OCI-LY1 (cell line): ENCODE measurements at regions not wholly inside any gene's neighbourhood (a gene's known extent, or its start where the extent isn't known, plus 50 kb on each side); places are given as distances from the start of the nearest gene placed in this dataset.

ENCODE experiments used
- H2AFZ ChIP-seq: fragments of 200-600 bp; sonication (generic), shearing (Covaris generic); 2 replicates; pipeline ENCODE4 v1.6.0; 2014; ENCODE audit warnings: antibody characterized with exemption, mild to moderate bottlenecking, low read length
- H3F3A ChIP-seq: fragments of 200-600 bp; sonication (generic), shearing (Covaris generic); 2 replicates; pipeline ENCODE4 v1.6.0; 2014; ENCODE audit warnings: mild to moderate bottlenecking, antibody characterized with exemption, low read length, moderate library complexity; ENCODE audit not compliant: insufficient read depth
- H3K27ac ChIP-seq: fragments of 200-600 bp; sonication (generic); 2 replicates; pipeline ENCODE4 v1.5.1; 2014; ENCODE audit warnings: low read length, mixed run types, mild to moderate bottlenecking, low read depth; ENCODE audit not compliant: poor library complexity, severe bottlenecking
- H3K27me3 ChIP-seq: fragments of 200-600 bp; sonication (generic); 2 replicates; pipeline ENCODE4 v1.6.0; 2014; ENCODE audit warnings: antibody characterized with exemption, mild to moderate bottlenecking, low read length, moderate library complexity; ENCODE audit not compliant: insufficient read depth
- H3K36me3 ChIP-seq: fragments of 200-600 bp; sonication (generic); 2 replicates; pipeline ENCODE4 v1.6.1; 2014; ENCODE audit warnings: mild to moderate bottlenecking, antibody characterized with exemption, low read length, moderate library complexity, mixed read lengths; ENCODE audit not compliant: insufficient read depth
- H3K4me1 ChIP-seq: fragments of 200-600 bp; sonication (generic); 2 replicates; pipeline ENCODE4 v1.5.1; 2014; ENCODE audit warnings: mild to moderate bottlenecking, low read length, moderate library complexity; ENCODE audit not compliant: insufficient read depth, severe bottlenecking
- H3K4me2 ChIP-seq: fragments of 200-600 bp; sonication (generic), shearing (Covaris generic); 2 replicates; pipeline ENCODE4 v1.6.1; 2014; ENCODE audit warnings: low read length
- H3K4me3 ChIP-seq: fragments of 200-600 bp; sonication (generic); 2 replicates; pipeline ENCODE4 v1.5.1; 2014; ENCODE audit warnings: low read length, low read depth, mild to moderate bottlenecking, mixed read lengths; ENCODE audit not compliant: poor library complexity, severe bottlenecking
- H3K79me2 ChIP-seq: fragments of 200-600 bp; shearing (Covaris generic); 2 replicates; pipeline ENCODE4 v1.6.1; 2016; ENCODE audit warnings: mixed run types, low read length, mixed read lengths; ENCODE audit not compliant: insufficient read depth
- H3K9ac ChIP-seq: fragments of 200-600 bp; sonication (generic), shearing (Covaris generic); 2 replicates; pipeline ENCODE4 v1.6.1; 2014; ENCODE audit warnings: mild to moderate bottlenecking, low read length, mixed read lengths
- H3K9me2 ChIP-seq: fragments of 200-600 bp; sonication (generic), shearing (Covaris generic); 2 replicates; pipeline ENCODE4 v1.6.1; 2014; ENCODE audit warnings: low read depth, mild to moderate bottlenecking, low read length, mixed read lengths
- H3K9me3 ChIP-seq: fragments of 200-600 bp; shearing (Covaris generic); 2 replicates; pipeline ENCODE4 v1.6.1; 2014; ENCODE audit warnings: low read length, mixed read lengths
- H4K20me1 ChIP-seq: fragments of 200-600 bp; sonication (generic), shearing (Covaris generic); 2 replicates; pipeline ENCODE4 v1.6.0; 2016; ENCODE audit warnings: mild to moderate bottlenecking, low read length; ENCODE audit not compliant: insufficient read depth
- CTCF ChIP-seq: fragments of 200-600 bp; sonication (generic), shearing (Covaris generic); IDR thresholded peaks from 2 replicates; pipeline ENCODE4 v1.5.1; 2017; ENCODE audit warnings: mild to moderate bottlenecking, antibody characterized with exemption, low read length, moderate library complexity, mixed read lengths
- EZH2 ChIP-seq: fragments of 200-600 bp; sonication (generic), shearing (Covaris generic); IDR thresholded peaks from 2 replicates; pipeline ENCODE4 v1.8.0; 2017; ENCODE audit warnings: borderline replicate concordance, mixed run types, mild to moderate bottlenecking, antibody characterized with exemption, low read length, moderate library complexity, mixed read lengths

- Histone ChIP-seq H3K4me1 (peaks cover 4% of the 10 kb centered on the region), H3K79me2 (no peaks in the 10 kb centered on the region), H3K9me2 (no peaks in the 10 kb centered on the region)
Measured at GRCh38 chr5:54739371-54739770, 221.8 kb downstream of the SNX18 start.

GRCh38 chr5:54738973-54739367 is 221.4 kb downstream of the SNX18 start:
- Histone ChIP-seq H3K9me2 (no peaks in the 10 kb centered on the region), H3K4me1 (peaks cover under 1% of the 10 kb centered on the region), H3F3A (no peaks in the 10 kb centered on the region), H2AFZ (no peak overlapping the region), H3K9me3 (no peaks in the 10 kb centered on the region), H3K4me3 (no peak overlapping the region), H4K20me1 (no peaks in the 10 kb centered on the region), H3K27ac (no peak overlapping the region), H3K4me2 (no peak overlapping the region), H3K27me3 (no peaks in the 10 kb centered on the region), H3K79me2 (no peaks in the 10 kb centered on the region), H3K36me3 (no peaks in the 10 kb centered on the region), H3K9ac (no peak overlapping the region)
- TF ChIP-seq EZH2: no peak
- TF ChIP-seq CTCF: no peak

More at GRCh38 chr5:54739371-54739770, 221.8 kb downstream of the SNX18 start:
- Histone ChIP-seq H3K9ac (no peak overlapping the region), H3K27ac (no peak overlapping the region), H4K20me1 (no peaks in the 10 kb centered on the region), H3K4me2 (no peak overlapping the region), H3K27me3 (no peaks in the 10 kb centered on the region), H3F3A (no peaks in the 10 kb centered on the region), H3K36me3 (no peaks in the 10 kb centered on the region), H3K9me3 (no peaks in the 10 kb centered on the region), H3K4me3 (no peak overlapping the region), H2AFZ (no peak overlapping the region)
- TF ChIP-seq EZH2 (no peak), CTCF (no peak)

- Histone ChIP-seq H3K79me2 (no peaks in the 10 kb centered on the region), H3K4me3 (no peak overlapping the region), H3K27ac (no peak overlapping the region), H3K9ac (no peak overlapping the region), H3K36me3 (no peaks in the 10 kb centered on the region), H3K27me3 (no peaks in the 10 kb centered on the region), H3K4me2 (no peak overlapping the region), H3K9me2 (no peaks in the 10 kb centered on the region), H4K20me1 (no peaks in the 10 kb centered on the region), H3F3A (no peaks in the 10 kb centered on the region), H3K9me3 (no peaks in the 10 kb centered on the region), H2AFZ (no peak overlapping the region), H3K4me1 (no peaks in the 10 kb centered on the region)
- TF ChIP-seq EZH2: no peak
- TF ChIP-seq CTCF: no peak
Measured at GRCh38 chr5:54738118-54738972, 220.8 kb downstream of the SNX18 start.
